GM23248 (cell line): ENCODE measurements at regions not wholly inside any gene's neighbourhood (a gene's known extent, or its start where the extent isn't known, plus 50 kb on each side); places are given as distances from the start of the nearest gene placed in this dataset.

ENCODE experiments used
- EZH2 ChIP-seq: fragments of 200-600 bp; sonication (generic); IDR thresholded peaks from 2 replicates; pipeline ENCODE4 v1.6.1; 2018; ENCODE audit warnings: antibody characterized with exemption, mild to moderate bottlenecking; ENCODE audit not compliant: insufficient read depth, poor library complexity, severe bottlenecking
- EZH2phosphoT487 ChIP-seq: fragments of 200-600 bp; sonication (generic); IDR thresholded peaks from 2 replicates; pipeline ENCODE4 v1.6.1; 2018; ENCODE audit warnings: antibody characterized with exemption, moderate library complexity, mild to moderate bottlenecking, low read depth; ENCODE audit not compliant: insufficient read depth

- TF ChIP-seq EZH2phosphoT487 (no peak), EZH2 (no peak)
Observed at GRCh38 chr2:78418021-78418420, 607.5 kb upstream of the REG3G start.
